HuH-7 (cell line): ENCODE measurements at regions not wholly inside any gene's neighbourhood (a gene's known extent, or its start where the extent isn't known, plus 50 kb on each side); places are given as distances from the start of the nearest gene placed in this dataset.

ENCODE experiments used
- DNase-seq: peaks from one replicate; pipeline ENCODE4 v3.0.0; 2011; ENCODE audit warnings: low spot score

DNA sequence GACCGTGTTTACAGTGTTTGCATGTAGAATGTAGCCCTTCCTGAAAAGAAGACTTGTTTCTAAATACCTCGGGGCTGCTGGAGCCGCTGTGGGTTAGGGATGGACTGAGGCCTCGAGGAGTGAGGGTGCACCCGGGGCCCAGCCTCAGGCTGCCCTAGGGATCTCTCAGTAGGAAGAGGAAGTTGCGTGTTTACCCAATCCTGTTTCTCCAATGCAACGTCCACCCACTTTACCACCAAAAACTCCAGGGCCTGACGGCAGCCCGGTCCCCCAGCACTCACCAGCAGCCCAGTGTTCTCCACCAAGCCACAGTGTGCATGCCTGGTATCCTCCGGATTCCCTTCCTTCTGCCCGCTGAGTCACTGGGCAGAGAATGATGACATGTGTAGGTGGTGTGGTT, 255.8 kb downstream of the GLI2 start:
- no peak for DNase-seq

- DNase-seq = no peak
Measured at GRCh38 chr2:120992791-120993555, 257.3 kb downstream of the GLI2 start.

GRCh38 chr2:120993661-120994060, 258.0 kb downstream of the GLI2 start:
- no peak for DNase-seq

DNA sequence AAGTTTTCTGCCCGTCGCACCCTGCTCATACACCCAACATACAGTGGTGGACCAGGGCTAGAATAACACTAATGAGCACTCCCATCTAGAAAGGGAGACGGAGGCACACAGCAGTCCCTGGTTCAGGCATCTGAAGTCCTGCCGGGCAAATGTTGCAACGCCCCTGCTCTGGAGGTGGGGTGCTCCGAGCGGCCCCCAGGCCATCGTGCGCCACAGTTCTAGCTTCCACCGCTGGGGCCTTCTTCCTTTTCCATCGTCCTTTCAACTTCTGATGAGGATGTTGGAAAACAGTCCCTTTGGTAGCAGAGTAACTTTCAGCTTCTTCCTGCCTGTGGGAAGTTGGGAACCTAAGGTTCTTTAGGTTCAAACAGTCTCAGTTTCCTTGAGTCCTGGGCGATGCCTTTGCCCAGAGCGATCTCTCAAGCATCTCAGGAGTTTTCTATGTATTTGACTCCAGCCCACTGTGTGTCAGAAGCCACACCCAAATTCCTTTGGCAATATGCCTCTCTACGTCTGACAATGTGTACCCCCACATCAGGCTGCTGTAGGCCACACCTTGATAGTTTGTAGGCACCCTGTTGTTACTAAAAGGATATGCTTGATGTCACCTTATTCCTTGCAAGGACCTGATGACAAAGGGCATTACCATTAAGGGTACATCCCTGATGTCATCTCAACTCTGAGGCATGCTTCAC, 258.8 kb downstream of the GLI2 start:
- DNase-seq = no peak

DNA sequence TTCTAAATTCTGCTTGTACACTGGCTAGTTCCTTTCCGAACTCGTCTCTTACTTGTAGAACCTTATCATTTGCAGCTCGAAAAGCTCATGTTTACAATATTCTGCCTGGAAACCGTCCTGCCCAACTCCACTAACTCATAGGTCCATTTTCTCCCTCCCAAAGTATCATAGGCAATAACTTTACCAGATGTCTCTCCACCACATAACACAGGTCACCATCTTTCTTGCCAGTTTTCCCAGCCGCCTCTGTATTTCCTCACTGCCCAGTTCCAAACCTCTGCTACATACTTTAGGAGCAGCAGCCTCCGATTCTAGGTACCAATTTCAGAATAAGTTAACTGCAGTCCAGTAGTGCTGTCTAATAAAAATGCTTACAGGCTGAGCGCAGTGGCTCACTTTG, 259.5 kb downstream of the GLI2 start:
- no peak for DNase-seq

- DNase-seq = no peak
Measured at GRCh38 chr2:120995656-120996190, 260.1 kb downstream of the GLI2 start.

DNA sequence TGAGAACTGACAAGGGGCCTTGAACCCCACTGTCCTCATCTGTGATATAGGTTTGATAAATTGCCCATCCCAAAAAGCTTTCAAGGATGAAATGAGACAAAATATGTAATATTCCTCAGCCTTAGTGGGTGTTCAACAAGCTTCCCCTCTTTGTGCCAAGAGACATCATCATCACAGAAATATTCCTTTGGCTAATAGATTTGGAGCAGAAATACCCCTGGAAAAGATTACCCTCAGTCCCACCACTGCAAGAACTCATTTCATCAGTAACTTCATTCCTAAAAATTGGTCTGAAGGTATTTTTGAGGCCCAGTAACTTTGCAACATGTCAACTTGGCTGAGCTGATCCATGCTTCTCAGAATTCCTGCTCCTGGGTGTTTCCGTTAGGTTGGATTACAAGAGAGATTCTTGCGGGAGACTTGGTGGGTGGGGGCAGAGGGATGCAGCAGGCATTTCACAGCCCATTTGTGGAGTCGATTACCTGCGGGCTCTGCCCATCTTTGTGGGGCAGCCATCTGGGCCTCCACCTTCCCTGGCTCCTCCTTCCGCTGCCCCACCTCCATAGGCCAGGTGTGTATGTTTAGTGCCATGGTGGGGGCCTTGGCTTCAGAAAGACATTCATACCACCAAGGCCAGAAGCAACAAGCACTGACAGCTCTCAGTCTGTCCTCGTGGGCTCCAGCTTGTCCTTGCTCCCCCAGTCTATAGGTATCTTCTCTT, 263.9 kb downstream of the GLI2 start:
- DNase-seq = no peak

DNA sequence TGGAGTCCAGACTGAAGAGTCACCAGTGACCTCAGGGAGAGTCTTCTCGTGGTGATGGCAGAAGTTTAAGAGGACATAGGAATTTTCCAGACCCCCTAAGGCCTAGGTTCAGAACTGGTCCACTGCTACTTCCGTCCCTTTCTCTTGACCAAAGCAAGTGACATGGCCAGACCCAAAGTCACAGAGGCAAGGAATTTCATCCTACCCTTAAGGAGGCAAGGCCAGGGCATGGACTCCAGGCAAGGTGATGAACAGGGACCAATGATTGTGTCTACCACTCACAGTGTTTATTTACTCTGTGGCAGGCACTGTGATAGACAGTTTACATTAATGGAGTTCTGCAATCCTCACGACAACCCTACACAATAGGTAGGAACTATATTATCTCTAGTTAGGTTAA, 265.1 kb downstream of the GLI2 start:
- no peak for DNase-seq

DNA sequence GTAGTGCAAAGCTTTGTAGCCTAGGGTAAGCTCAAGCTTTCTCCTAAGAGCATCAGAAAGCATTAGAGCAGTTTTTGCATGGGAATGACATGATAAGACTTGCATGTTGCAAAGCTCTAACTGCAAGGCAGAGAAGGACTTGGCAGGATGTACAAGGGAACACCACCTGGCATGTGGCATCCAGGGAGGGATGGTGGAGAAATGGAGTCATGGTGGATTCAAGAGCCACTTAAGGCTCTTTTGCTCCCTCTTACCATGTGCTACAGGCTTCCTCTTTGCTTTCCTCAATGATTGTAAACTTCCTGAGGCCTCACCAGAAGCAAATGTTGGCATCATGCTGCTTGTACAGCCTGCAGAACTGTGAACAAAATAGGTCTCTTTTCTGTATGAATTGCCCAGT, 266.0 kb downstream of the GLI2 start:
- no peak for DNase-seq

- DNase-seq = no peak
Measured at GRCh38 chr2:121002597-121002996, 266.9 kb downstream of the GLI2 start.

- DNase-seq = no peak
Measured at GRCh38 chr2:121003391-121003790, 267.7 kb downstream of the GLI2 start.

GRCh38 chr2:121004359-121004758, 268.7 kb downstream of the GLI2 start:
- DNase-seq = no peak

DNA sequence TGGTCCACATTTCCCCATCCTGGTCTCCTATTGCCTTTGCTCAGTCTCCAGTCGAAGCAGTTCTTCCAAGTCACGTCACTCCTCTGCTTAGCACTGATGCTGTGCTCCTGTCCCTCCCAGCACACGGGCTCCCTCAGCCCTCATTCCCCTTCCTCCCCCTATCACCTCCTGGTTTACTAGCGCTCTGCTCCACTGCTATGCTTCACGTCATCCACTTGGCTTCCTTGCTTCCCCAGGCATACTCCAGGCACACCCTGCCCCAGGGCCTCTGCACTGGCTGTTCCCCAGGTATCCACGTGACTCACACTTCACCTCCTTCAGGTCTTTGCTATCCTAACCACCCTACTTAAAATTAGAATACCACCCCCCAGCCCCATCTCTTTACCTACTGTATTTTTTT, 269.3 kb downstream of the GLI2 start:
- no peak for DNase-seq

DNA sequence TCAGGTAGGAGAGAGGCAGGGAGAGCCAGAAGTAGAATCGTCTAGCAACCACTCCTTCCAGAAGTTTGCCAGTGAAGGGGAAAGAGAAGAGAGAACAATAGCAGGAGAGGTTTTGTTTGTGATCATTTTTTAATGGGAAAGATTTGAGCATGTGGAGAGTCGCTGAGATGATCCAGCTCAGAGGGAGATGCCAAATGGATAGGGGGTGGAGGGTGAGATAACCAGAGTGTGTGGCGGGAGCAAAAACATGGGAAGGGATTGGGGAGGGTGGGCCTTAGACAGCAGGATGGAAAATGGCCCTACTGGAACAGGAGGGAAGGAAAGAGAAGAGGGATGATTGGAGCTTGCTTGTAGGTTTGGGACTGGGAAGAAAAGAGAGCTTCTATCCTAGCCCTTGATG, 269.8 kb downstream of the GLI2 start:
- no peak for DNase-seq

DNA sequence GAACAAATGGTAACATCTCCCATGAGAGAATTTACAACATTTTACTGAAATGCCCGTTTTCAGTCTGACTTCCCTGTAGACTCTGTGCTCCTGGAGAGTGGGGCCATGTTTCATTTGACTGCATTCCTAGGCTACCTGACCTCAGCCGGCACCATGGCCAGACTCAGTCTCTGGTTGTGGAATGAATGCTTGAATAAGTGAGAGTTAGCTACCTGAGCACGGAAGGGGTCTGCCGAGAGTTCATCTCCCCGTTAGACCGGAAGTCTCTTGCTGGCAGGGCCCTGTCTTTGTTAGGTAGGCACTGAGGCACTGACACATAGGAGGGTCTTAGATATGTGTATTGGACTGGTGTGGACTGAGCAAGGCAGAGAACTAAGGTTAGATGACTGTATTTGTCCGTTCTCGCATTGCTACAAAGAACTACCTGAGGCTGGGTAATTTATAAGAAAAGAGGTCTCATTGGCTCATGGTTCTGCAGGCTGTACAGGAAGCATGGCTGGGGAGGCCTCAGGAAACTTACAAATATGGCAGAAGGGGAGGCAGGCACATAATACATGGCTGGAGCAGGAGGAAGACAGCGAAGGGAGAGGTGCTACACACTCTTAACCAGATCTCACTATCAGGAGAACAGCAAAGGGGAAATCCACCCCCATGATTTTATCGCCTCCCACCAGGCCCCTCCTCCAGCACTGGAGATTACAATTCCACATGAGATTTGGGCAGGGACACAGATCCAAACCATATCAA, 271.2 kb downstream of the GLI2 start:
- no peak for DNase-seq

- DNase-seq = no peak
Measured at GRCh38 chr2:121007490-121007853, 271.8 kb downstream of the GLI2 start.

DNA sequence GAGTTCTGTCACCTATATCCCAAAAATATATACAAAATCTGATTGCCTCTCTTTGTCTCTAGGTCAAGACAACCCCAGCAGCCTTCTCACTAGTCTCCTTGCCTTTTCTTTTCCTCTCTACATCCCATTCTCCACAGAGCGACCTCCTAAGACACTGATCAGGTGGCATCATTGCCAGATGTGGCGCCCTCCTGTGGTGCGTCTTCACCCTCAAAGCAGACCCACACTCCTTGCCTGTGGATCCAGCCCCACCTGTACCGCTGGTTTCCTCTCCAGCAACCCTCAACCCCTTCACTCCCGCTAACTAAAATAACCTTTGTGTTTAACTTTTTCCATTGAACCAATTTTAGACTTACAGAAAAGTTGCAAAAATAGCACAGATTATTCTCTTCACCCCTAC, 273.3 kb downstream of the GLI2 start:
- no peak for DNase-seq

DNA sequence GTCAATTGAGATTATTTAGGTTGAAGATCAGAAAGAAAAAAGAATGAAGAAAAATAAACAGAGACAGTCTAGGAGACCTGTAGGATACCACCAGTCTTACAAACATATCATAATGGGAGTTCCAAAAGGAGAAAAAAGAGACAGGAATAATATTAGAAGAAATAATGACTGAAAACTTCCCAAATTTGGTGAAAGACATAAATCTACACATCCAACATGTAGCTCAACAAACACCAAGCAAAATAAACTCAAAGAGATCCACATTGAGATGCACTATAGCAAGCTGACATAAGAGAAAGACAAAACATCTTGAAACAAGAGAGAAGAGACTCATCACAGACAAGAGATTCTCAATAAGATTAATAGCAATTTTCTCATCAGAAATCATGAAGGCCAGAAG, 274.0 kb downstream of the TFCP2L1 start:
- DNase-seq = no peak

GRCh38 chr2:121014876-121015275, 270.1 kb downstream of the TFCP2L1 start:
- DNase-seq = no peak

GRCh38 chr2:121015971-121016485, 269.0 kb downstream of the TFCP2L1 start:
- no peak for DNase-seq

- no peak for DNase-seq
Measured at GRCh38 chr2:121017396-121017795, 267.6 kb downstream of the TFCP2L1 start.
